Stimulated activated CD8-positive, alpha-beta memory T cell treated with anti-CD3 and anti-CD28 coated beads, Interleukin-7, amount 100 ng/mL, for 1 hour (primary cell): ENCODE measurements at regions not wholly inside any gene's neighbourhood (a gene's known extent, or its start where the extent isn't known, plus 50 kb on each side); places are given as distances from the start of the nearest gene placed in this dataset.
"Not testable (repeated sequence)": the region's sequence is repeated elsewhere in the genome, so short reads cannot be mapped to it uniquely, and the experiment has no call there.

Experiments used
- DNase-seq, 2 donors: peaks; one replicate each; pipeline ENCODE4 v3.0.0-alpha.2; 2020; ENCODE audit warnings: low read depth in 2 of 2

DNA sequence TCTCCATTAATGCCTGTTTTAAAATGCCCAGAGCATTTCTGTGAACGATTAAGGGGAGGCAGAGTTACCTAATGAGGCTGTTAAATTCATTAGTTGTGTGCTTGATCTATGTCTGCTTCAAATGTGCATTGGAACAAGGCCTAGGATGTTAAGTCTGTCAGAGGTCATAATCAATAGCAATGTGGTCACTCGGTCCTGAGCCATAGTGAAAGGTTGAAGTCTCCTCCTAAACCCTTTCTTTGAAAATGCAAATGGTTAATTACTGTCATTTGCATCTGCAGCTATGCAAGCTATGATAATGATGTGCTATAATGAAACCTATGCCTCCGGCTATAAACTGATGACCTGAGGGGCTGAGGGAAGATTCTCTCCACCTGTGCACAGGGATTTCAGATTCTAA is 114.2 kb upstream of the NR5A2 start:
- DNase-seq = no peak

- DNase-seq = no peak
Observed at GRCh38 chr1:199914546-199914945, 113.0 kb upstream of the NR5A2 start.

GRCh38 chr1:199918196-199918769 is 109.2 kb upstream of the NR5A2 start:
- no peak for DNase-seq

DNA sequence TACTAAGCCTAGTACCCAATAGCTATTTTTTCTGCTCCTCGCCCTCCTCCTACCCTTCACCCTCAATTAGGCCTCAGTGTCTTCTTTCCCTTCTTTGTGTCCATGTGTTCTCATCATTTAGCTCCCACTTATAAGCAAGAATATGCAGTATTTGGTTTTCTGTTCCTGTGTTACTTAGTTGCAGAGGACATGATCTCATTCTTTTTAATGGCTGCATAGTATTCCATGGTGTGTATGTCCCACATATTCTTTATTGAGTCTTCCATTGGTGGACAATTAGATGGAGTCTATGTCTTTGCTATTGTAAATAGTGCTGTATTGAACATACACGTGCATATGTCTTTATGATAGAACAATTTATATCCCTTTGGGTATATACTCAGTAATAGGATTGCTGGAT is 106.9 kb upstream of the NR5A2 start:
- no peak for DNase-seq

DNA sequence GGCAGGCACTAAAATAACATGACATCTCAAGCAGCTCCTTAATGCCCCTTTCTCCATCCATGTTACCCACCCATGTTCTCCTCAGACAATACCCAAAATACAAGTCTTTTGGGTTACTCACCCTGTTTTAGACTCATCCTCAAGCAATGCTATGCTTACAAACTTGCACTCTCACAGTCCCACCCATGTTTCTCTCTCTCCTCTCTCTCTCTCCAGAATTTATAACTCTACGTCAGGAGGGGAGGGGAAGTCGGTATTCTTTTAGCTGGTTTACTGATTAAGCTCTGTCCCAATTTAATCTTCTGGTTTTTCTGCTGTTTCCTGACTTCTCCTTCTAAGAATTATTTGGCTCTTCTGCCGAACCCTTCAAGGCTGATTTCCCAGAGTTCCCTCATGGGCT is 98.0 kb upstream of the NR5A2 start:
- DNase-seq = no peak

DNA sequence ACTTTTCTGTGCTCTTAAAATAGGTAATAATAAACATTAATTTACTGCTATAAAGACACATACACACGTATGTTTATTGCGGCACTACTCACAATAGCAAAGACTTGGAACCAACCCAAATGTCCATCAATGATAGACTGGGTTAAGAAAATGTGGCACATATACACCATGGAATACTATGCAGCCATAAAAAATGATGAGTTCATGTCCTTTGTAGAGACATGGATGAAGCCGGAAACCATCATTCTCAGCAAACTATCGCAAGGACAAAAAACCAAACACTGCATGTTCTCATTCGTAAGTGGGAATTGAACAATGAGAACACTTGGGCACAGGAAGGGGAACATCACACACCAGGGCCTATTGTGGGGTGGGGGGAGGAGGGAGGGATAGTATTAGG is 97.4 kb upstream of the NR5A2 start:
- DNase-seq = not testable (repeated sequence)

- no peak for DNase-seq
Observed at GRCh38 chr1:199931666-199932377, 95.7 kb upstream of the NR5A2 start.

DNA sequence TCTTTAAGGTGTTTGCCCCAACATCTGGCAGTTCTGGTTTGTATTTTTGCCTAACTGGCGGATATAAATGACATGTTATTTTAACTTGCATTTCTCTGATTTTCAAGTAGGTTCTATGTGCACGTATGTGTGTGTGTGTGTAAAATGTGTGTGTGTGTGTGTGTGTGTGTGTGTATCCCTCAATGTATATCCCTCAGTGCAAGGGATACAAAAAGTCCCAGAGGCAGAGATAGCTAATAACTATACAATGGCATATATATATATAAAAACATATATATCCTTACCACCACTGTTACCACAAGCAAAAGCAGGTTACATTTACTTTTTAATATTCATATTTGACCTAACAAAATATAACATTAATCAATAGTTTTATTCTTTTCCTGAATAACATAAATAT is 95.0 kb upstream of the NR5A2 start:
- DNase-seq = no peak

DNA sequence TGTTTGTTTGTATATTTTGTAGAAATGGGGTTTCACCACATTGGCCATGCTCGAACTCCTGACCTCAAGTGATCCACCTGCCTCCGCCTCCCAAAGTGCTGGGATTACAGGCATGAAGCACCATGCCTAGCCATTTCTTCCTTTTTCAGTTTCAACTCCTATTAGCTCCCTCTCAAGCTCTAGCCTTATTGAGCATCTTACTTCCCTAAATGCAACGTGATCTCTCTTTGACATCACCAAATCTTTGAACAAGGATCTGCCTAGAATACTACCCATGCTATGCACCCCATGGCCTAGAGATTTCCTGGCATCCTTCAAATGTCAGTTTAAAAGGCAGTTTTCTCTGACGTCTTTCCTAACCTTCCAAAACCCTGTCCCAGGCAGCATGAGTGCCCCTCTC is 91.1 kb upstream of the NR5A2 start:
- no peak for DNase-seq

DNA sequence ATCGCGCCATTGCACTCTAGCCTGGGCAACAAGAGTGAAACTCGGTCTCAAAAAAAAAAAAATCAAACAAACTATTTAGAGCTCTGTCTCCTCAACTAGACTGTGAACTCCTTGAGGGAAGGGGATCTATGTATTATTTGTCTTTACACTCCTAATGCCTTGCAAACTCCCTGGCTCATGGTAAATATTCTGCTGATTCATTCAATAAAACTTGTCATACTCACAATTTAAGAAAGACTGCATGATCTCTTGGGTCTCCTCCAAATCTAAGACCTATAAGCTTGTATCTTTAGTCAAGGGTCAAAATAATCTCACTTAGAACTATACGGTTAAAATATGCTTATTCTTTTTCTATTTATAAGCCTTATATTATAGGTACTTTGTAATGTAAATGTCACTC is 90.3 kb upstream of the NR5A2 start:
- no peak for DNase-seq

DNA sequence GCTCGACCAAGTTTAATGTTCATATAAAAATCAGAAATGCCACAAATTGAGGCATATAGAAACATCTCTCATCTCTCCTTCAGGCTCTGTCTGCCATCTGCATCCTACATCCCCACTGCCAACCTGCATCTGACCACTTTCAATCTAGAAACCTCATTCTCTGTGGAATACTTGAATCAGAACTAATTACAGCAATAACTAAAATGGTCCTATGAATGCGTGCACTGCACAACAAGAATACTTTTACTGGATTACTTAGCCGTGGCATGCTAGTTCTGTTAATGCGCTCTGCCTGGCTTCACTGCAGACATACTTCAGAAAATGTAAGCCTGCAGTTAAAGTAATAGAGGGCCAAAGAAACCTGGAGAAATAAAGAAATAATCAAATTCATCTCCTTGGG is 89.8 kb upstream of the NR5A2 start:
- no peak for DNase-seq

- no peak for DNase-seq
Observed at GRCh38 chr1:199944986-199945385, 82.5 kb upstream of the NR5A2 start.

- DNase-seq = no peak
Observed at GRCh38 chr1:199945591-199945990, 81.9 kb upstream of the NR5A2 start.

DNA sequence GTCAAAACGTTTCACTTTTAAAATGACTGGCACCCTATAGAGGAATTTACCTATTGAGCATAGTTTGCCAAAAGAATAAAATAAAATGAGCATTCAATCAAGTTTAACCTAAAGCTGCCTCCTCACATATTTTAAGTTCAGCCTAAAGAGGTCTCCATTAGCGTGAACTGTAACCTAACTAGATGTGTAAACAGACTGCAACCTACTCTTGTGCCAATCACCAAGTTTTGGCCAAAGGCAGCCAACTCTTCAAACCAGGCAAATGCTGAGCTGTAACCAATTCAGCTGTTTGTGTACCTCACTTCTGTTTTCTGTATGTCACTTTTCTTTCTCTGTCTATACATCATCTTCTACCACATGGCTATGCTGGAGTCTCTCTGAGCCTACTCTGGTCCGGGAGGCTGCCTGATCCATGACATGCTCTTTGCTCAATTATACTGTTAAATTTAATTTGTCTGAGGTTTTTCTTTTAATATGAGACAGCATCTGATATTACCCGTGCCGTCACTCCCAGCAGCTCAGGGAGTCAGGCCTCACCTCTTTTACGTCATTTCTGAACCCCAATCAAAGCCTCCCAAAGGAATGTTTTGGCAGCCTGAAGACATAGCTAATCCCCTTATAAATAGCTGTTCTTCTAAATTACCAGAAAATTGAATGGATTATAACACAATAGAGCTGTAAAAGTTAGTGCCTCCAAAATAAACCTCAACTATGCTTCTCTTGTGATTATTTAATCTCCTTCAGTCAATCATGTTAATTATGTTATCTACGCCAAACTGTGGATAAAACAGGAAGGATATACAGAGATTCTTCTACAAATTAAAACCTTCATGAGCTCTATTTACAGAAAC is 81.0 kb upstream of the NR5A2 start:
- no peak for DNase-seq

DNA sequence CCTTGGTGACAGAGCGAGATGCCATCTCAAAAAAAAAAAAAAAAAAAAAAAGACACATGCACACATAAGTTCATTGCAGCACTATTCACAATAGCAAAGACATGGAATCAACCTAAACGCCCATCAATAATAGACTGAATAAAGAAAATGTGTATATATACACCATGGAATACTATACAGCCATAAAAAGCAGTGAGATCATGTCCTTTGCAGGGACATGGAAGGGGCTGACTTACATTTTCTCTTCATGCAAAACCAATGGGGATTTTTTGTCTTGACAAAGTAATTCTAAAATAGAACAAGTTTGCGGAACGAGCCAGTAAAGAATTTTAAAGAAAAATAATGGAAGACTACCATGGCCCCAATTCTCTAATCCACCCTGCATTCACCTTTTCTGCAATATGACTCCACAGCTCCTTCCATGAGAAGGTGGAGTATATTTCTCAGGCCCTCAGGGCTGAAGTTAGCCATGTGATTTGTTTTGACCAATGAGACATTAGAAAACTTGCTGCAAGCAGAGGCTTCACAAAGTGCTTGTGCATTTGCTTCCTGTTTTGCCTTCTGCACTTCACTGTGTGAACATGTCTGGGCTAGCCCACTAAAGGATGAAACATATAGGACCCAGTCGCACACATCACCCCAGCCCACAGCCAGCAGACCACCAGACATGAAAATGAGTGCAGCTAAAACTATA is 78.8 kb upstream of the NR5A2 start:
- DNase-seq = no peak

GRCh38 chr1:199951005-199951404 is 76.5 kb upstream of the NR5A2 start:
- not testable (repeated sequence) for DNase-seq

GRCh38 chr1:199953651-199954050 is 73.9 kb upstream of the NR5A2 start:
- DNase-seq = no peak

- no peak for DNase-seq
Observed at GRCh38 chr1:199954699-199955098, 72.8 kb upstream of the NR5A2 start.

GRCh38 chr1:199955235-199955634 is 72.3 kb upstream of the NR5A2 start:
- no peak for DNase-seq

DNA sequence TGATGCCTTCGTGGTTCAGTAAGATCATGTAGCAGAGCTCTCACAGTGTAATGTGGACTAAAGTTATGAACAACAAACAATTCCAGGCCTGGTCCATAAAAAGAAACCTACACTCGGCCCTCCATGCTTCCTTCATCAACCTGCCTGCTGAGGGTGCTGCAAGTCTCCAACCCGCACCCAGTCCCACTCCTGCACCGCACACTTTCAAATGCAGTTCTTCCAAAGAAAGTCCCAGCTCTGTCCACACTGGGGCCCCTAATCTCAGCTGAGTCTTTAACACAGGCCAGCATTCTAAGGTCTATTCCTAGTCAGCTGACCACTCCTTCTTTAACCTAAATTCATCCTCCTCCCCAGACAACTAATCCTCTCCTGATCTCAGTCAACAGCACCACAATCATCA is 71.5 kb upstream of the NR5A2 start:
- DNase-seq = no peak

- DNase-seq = no peak
Observed at GRCh38 chr1:199959033-199959774, 68.3 kb upstream of the NR5A2 start.

- DNase-seq = no peak
Observed at GRCh38 chr1:199959775-199960110, 67.8 kb upstream of the NR5A2 start.
